ENCODE measurements at regions not wholly inside any gene's neighbourhood (a gene's known extent, or its start where the extent isn't known, plus 50 kb on each side); places are given as distances from the start of the nearest gene placed in this dataset.

DNA sequence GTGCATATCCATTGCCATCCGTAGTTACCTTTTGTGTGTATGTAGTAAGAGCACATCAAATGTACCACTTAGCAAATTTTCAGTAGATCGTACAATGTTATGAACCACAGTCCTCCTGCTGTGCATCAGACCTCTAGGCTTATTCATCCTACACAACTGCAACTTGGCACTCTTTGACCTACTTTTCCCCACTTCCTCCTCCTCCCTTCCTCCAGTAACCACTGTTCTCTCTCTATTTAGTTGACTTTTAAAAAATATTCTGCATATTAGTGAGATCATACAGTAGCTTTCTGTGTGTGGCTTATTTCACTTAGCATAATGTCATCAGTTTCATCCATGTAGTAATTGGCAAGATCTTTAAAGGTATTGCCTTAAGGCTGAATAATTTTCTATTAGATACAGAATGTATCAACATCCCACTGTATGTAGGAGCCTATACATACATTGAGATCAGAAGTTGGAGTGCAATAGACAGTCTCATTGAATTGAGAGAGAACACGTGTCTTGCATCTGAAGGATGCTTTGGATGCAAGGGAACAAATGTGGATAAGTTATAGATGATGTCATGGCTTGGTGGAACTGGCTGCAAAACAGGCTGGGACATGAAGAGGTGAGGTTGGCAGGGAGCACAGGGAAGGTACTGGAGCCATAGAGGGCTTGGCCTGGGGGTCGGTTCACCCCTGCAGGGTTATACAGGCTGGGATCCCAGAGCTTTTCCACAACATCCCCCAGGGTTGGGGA lies 83.0 kb upstream of the FAM180A start:
- no peak overlapping the region for H3K4me3 ChIP-seq (replicated peaks in 1 of 2; ENCODE audit: low read depth in 2 of 2, low read length in 2 of 2)
- no peak for DNase-seq (ENCODE audit: low read depth in 2 of 2)

DNA sequence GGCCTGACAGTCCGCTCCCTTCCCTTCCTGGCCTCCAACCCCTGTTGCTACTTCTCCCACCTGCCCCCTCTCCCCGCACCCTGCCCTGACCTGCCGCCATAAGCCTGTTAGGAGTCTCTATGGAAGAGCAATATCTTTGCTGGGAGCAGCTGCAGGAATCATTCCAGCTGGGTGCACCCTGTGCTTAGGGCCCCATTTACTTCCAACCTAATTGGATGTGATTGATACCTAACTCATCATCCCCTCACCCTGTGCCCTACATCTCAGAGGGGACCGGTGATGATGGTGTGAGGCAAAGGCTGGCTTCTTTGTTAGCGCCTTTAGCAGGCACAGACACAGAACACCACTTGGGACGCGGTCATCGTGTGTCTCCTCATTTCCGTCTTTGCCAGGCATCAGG lies 80.0 kb upstream of the FAM180A start:
- TF ChIP-seq, protein P1, sequence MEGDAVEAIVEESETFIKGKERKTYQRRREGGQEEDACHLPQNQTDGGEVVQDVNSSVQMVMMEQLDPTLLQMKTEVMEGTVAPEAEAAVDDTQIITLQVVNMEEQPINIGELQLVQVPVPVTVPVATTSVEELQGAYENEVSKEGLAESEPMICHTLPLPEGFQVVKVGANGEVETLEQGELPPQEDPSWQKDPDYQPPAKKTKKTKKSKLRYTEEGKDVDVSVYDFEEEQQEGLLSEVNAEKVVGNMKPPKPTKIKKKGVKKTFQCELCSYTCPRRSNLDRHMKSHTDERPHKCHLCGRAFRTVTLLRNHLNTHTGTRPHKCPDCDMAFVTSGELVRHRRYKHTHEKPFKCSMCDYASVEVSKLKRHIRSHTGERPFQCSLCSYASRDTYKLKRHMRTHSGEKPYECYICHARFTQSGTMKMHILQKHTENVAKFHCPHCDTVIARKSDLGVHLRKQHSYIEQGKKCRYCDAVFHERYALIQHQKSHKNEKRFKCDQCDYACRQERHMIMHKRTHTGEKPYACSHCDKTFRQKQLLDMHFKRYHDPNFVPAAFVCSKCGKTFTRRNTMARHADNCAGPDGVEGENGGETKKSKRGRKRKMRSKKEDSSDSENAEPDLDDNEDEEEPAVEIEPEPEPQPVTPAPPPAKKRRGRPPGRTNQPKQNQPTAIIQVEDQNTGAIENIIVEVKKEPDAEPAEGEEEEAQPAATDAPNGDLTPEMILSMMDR (IDR thresholded peaks at IDR 0.05; ENCODE audit: low read depth, low read length) = no peak
- no peak for DNase-seq (ENCODE audit: low read depth in 2 of 2)
- no peak overlapping the region for H3K4me3 ChIP-seq (replicated peaks in 1 of 2; ENCODE audit: low read depth in 2 of 2, low read length in 2 of 2)

More for the DNA sequence above, 83.0 kb upstream of the FAM180A start:
- TF ChIP-seq, protein P1 (IDR thresholded peaks at IDR 0.05; ENCODE audit: low read depth, low read length) = no peak

DNA sequence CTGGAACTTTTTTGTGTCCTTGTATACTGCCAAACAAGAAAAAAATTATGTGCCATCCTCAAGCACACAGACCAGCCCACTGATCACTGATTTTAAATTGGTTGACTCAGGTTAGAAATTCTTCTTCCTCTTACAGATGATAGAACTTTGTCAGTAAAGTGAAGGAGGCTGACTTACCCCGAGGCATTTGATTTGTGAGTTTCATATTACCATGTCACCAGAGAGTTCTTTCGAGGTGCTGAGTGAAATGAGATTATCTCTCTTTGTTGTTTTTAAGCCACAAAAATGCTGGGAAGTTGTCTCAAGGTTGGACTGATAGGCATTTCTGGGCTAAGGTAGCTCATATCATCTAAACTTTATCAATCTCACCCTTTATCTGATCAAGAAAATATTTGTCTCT lies 78.8 kb upstream of the FAM180A start:
- DNase-seq (ENCODE audit: low read depth in 2 of 2) = no peak
- H3K4me3 ChIP-seq (replicated peaks in 1 of 2; ENCODE audit: low read depth in 2 of 2, low read length in 2 of 2) = no peak overlapping the region
- TF ChIP-seq, protein P1 (IDR thresholded peaks at IDR 0.05; ENCODE audit: low read depth, low read length) = no peak

DNA sequence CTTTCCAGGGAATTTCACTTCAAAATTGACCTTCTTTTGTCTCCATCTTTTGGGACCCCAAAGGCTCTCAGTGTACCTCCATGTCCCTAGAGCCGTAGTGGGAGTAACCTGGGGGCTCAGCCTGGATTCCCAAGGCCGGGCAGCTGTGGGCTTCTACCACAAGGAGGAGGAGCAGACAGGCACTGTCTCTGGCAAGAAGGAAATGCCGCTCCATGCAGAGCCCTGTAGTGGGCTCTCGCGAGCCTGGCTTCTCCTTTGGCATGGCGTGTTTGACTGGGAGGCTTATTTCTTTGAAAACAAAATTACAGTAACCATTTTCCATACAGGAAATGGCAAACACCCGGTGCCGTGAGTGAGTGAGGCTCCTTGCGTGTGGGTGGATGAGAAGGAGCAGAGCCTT lies 76.8 kb upstream of the FAM180A start:
- H3K4me3 ChIP-seq (replicated peaks in 1 of 2; ENCODE audit: low read depth in 2 of 2, low read length in 2 of 2) = no peak overlapping the region
- TF ChIP-seq, protein P1 (IDR thresholded peaks at IDR 0.05; ENCODE audit: low read depth, low read length) = no peak

DNA sequence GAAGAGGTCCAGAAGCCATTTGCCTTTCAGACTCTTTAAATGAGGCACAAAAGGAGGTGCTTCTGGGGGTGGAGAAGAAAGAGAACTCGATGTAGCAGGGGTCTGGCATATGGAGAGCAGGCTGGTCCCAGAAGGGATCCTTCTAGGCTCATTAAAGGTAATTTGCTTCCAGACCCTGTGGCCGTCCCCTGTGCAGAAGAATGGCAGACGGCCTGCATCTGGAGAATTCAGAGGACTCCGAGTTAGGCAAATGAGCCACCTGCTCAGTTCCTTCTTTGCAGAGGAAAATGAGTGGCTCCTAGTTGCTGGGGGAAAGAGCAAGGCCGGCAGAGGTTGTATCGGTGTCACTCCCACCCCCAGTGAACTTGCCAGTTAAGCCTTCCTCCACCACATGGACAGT lies 73.8 kb upstream of the FAM180A start:
- no peak overlapping the region for H3K4me3 ChIP-seq (replicated peaks in 1 of 2; ENCODE audit: low read depth in 2 of 2, low read length in 2 of 2)
- TF ChIP-seq, protein P1 (IDR thresholded peaks at IDR 0.05; ENCODE audit: low read depth, low read length) = no peak
- no peak for DNase-seq (ENCODE audit: low read depth in 2 of 2)

More for the DNA sequence above, 76.8 kb upstream of the FAM180A start:
- no peak for DNase-seq (ENCODE audit: low read depth in 2 of 2)

DNA sequence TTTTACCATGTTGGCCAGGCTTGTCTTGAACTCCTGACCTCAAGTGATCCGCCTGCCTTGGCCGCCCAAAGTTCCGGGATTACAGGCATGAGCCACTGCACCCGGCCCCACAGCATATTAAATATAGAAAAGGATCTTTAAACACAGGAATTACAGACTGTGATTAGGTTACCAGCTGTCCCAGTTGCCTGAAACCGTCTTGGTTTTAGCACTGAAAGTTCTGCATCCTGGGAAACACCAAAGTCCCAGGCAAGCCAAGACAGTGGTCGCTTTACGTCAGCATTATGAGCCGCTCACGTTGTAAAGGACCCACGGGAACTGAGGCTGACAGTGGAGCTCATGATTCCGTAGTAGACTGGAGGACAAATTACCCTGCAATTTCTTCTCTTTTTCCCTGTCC lies 69.0 kb upstream of the FAM180A start:
- no peak overlapping the region for H3K4me3 ChIP-seq (replicated peaks in 1 of 2; ENCODE audit: low read depth in 2 of 2, low read length in 2 of 2)
- TF ChIP-seq, protein P1 (IDR thresholded peaks at IDR 0.05; ENCODE audit: low read depth, low read length) = no peak
- no peak for DNase-seq (ENCODE audit: low read depth in 2 of 2)

DNA sequence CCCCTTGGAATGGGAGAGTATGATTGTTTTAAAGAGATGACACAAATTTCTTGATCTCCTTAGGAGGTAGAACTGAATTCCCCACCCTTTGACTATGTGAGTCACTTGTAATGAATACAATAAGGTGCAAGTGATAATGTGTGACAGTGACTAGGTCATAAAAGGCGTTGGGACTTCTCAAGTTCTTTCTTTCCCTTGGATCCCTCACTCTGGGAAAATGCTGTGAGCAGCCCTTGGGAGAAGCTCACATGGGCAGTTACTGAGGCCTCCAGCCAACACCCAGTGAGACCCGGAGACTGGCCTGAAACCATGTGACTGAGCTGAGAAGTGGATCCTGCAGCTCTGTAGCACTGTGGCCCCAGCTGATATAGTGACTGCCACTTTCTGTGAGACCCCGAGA lies 66.4 kb upstream of the FAM180A start:
- TF ChIP-seq, protein P1 (IDR thresholded peaks at IDR 0.05; ENCODE audit: low read depth, low read length) = no peak
- no peak overlapping the region for H3K4me3 ChIP-seq (replicated peaks in 1 of 2; ENCODE audit: low read depth in 2 of 2, low read length in 2 of 2)
- DNase-seq (ENCODE audit: low read depth in 2 of 2) = no peak
